SIG-M5 treated with dmso at 0.1 percent for 504 hours (cell line): ENCODE measurements at regions not wholly inside any gene's neighbourhood (a gene's known extent, or its start where the extent isn't known, plus 50 kb on each side); places are given as distances from the start of the nearest gene placed in this dataset.

Source experiments
- DNase-seq: peaks from one replicate; lab custom pipeline; 2025; ENCODE audit not compliant: unreplicated experiment; lab: John Stamatoyannopoulos, UW

DNA sequence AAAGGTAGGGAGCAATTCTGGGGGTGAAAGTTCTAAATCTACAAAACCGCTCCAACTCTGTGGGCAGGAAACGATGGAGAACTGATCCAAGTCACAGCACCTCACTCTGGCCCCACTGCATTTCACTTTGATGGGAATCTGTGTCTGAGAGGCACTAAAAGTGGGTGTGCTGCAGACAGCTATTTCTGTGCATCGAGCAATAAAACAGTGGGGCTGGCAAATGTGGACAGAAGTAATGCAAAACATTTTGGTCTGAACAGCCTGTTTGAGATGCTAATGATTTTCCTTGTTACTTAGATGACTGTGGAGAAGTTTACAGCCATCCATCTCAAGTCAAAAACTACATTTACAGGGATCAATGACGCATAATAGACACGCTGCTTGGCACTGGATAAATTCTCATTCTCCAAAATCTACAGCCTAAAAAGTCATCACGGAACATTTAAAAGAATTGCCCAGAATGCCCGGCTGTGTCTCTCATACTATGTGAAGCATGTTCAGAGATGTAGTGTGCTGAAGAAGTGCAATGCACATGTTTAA, 1671.6 kb upstream of the TENM3 start:
- DNase-seq, result no peak

DNA sequence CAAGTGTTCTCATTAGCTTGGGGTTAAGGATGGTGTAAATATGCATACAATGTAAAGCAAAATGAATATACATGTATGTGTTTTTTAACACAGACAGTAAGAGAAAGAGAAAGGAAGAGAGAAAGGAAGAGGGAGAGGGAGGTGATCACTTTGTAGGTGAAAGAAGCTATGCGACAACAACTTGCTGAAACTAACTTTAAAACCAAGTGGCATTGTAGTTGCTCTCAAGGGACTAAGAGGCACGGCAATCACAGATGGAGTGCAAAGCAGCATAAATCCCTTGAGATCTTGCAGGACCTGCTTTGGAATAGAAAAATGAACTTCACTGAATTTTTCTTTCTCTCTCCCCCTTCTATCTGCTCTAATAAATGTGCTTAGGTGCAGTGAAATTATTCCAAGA, 1665.0 kb upstream of the TENM3 start:
- no peak for DNase-seq

DNA sequence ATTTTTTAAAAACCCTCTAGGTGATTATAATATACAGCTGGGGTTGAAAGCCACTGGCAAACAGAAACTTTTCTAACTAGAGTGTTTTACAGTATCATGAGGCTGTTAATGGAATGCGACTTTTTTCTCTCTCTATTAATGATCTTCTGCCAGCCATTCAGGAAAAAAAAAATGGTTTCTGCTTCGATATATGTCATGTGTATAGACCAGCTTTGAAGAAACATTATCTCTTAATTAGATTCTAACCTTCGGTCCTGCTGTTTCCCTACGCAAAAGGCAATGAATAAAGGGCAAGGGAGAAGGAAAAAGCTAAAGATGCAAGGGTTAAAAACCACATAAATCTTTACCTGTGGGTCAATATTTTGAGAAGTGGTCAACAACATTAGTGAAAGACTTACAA, 1662.1 kb upstream of the TENM3 start:
- no peak for DNase-seq

DNA sequence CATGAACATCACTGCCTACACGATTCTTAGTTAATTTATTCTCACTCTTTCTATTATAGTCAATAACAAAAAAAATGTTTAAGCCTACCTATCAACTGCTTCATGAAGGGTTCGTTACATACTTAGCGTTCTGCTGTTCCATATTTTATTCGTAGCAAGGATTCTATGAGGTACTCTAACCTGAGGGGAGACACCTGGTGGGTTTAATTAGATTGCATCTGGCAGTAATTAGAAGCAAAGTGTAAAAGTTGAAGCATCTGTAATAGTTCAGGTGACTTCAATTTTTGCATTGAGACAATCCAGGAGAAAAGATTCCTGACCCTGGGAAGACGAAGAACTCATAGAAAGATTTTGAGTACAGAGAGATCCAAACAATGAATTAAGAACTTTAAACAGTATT, 1655.8 kb upstream of the TENM3 start:
- no peak for DNase-seq

DNA sequence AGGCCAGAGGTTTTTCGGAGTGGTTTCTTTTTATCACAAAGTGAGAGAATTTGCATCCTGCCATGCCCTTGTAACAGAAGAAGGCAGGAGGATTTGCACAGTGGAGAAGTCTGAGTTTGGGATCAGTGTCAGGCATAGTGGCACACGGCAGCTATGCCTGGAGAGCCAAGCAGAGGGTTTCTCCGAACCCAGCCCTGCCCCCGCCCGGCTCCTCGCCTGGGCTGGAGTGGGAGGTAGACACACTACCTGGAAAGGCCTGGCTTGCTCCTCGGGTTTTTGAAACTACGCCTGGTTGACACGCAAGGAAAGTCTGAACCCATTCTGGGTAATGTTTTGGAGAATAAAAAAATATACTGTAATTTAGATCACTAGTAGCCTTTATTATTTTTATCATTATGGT, 1653.6 kb upstream of the TENM3 start:
- no peak for DNase-seq

DNA sequence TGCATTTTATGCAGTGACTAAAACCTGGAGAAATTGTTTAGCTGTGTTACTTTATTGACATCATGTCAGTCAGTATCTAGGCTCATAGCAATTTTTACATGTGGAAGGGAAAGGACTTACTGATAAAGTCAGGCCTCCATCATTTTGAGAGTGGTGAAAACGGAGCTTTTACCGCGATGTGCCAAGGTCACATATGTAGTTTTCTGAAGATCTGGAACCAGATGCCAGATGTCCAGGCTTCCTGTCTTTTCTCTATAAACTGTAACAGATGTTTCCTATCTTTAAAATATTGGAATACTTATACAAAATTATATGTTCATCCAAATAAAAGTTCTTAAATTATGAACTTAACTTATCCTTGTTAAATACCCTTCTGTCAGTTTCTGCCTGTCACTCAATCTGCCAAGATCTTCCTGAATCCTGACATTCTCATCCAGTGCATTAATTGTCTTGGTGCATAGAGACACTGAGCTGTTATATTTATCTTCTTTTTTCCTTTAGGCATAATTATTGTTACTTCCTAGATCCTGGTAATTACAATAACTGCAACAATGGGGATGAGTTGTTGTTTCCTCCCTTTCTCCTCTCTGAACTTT, 1646.2 kb upstream of the TENM3 start:
- DNase-seq, result no peak

DNA sequence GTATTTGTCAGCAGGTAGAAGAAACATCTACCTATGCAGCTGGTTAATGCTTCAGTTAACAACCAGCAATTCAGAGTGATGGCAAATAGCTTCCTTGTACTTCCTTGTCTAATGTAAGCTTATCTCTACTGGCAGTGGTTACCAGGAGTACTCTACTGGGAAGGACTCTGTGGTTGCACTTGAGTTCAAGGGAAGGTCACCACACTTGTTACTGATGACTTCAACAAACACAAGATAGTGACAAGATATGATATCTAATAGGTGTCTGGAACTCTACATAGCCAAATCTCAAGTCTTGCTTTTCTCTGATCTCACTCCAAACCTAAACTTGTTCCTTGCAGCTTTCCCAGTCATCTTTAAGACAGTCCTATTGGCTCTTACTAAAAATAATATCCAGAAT, 1644.9 kb upstream of the TENM3 start:
- no peak for DNase-seq

DNA sequence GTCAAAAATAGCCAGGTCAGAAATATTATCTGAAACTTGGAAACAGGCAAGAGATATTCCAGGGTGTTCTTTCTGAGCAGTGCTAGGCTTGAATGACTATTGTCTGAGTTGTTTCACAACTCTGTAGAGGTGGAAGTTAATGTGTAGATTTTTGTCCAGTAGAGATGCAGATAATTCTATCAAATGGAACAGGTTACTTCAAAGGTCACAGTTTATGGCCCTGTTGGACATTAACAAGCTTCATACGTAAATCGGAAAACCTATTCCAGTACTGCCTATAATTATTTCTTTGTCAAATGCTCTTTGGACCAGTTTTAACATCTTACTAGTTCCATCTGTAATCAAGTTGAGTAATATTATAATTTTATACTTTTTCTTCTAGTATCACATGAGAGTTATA, 1639.4 kb upstream of the TENM3 start:
- no peak for DNase-seq

DNA sequence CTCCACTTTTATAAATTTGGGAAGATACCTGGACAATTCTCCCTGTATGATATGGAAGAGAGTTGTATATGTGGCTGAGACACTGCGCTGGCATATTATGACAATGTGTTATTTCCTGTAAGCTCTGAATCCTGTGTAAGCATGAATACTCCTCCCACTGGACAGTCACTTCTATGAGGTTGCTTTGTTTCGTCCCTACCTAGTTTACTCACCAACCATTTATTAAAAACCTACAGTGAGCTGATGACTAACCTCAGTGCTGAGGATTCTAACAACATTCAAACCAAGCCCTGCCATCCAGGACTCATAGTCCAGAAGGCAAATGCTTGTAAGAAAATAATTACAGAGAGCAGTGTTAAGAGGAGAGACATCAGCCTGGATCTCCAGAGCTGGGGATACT, 1632.9 kb upstream of the TENM3 start:
- no peak for DNase-seq

DNA sequence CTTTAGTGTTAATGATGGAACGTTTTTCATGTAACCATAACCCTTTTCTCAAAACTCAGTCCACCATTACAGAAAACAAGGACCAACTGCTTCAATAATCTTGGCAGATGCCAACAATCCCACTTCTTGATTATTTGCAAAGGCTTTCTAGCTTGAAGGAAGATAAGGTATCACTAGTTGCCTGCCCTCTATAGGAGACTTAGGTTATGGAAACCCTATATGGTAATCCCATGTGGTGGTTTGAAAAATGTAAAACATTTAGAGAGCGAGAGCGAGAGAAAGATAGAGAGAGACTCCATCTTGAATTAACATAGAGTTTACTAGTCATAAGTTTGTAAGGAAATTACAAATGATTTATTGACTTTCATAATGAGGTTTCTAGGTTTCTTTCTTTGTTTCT, 1627.5 kb upstream of the TENM3 start:
- DNase-seq, result no peak

DNA sequence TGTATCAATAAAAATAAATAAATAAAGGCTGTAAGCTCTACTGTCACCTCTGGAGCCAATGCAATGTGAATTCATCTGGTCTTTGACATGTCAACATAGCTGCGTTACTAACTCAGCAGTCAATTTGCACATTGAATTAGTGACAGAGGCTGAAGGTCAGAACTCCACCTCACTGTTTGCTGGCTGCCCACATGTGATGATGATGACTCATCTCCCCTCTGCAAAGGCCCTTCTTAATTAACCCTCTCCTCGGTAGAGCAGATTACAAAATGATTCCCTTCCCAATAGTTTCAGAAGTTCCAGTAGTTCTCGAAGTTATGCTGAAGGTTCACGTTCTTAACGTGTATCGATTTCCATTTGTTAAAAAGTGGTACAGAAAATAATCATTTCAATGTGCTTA, 1626.0 kb upstream of the TENM3 start:
- no peak for DNase-seq

DNA sequence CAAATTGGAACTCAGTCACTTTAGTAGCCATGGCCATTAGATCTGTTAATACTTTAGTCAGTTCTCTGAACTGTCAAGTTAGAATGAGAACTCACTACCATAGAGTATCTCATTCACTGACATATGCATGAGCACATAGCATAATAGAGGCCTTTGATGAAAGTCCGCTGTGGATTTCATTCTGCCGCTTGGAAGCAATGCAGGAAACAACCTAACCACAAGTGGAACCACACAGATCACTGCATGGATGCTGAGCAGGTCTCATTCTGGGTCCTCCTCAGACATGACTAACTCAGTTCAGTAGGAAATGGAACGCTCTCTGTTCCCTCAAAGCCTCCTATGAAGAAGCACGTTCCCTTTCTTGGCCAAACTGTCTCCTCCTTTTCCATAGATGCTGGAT, 1624.8 kb upstream of the TENM3 start:
- no peak for DNase-seq

DNA sequence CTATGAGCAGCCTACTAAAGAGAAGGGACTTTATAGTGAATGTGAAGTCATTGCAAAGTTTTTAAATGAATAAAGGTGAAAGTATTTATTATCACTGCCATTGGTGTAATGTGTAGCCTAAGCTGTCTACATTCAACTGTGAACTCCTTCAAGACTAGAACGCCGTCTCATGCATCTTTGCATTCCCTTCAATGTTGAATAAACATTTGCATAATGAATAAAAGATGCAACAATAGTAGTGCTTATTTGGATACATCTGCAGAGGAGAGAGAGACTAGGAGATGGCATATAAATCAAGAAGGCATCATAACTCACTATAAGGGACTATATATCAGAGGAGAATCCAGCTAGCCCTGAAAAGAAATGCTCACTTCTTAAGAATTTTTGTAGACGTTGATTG, 1623.8 kb upstream of the TENM3 start:
- DNase-seq, result no peak

DNA sequence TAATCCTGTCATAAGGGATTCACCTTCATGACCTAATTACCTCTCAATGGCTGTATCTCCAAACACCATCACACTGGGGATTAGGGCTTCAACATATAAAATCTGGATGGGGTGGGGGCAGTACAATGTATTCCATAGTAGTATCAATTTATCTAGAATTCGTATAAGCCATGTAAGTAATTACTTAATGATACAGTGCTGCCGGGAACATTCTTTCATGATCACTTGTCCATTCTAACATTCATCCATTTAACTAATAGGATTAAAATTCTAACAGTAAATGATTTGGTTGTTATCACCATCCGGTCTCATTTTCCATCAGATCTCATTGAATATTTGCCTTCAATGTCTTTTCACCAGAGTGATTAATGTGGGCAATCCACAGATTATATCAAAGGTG, 1620.9 kb upstream of the TENM3 start:
- no peak for DNase-seq

DNA sequence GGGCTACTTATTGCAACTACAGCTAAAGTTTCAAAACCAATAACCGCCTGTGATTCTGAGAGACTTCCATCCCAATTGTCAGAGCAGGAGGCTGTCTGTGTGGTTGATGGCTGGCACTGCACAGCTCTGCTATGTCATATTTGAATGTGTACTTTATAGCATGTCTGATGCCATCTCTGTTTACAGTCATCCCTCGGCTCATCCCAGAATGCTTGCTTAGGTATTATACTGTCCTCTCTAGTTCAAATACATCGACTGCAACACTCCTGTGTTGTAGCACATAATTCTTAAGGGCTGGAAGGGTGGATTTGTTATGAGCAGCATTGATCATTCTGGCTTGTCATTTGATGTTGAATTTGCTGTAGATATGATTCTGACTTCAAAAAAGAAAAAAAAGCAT, 1617.5 kb upstream of the TENM3 start:
- no peak for DNase-seq

DNA sequence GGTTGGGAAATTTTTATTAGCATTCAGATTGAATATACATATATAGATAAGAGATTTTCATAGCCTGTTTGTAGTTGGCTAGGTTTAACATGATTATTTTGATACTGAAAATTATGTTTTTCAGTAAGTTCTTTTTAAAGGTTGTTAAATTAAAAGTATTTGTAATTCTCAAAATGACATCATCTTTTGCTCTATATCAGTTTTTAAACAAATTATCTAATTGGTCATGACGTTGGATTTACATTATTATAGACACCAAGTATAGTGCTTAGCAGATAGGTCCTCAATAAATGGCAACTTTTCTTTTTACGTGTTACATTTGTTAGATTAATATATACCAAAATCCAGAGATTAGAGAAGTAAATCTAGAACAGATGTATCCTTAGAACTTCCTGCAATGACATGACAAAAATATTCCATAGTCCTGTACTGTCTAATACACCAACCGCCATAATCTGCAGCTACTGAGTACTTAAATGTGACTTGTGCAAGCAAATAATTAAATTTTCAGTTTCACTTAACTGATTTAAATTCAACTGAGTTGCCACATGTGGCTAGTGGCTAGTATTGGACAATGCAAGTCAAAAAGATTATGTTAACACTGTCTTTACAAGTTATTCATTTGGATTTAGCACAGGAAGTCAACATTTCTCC, 1613.1 kb upstream of the TENM3 start:
- no peak for DNase-seq

DNA sequence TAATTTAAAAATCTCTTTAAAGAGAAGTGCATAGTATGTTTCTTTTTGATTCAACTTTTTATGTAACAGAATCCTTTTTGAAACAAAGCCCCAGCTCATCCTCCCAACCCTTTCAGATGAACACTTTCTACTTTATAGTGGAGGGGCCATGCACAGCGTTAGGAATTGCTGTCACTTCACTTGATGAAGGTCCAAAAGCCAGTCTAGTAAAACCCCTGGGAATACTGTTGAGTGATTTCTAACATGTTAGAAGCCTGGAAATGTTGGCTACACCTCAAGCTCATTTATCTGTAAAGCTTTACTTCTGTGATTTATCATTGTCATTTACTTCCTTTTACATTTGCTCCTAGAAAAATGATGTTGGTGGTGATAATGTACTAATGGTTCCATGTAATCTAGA, 1608.9 kb upstream of the TENM3 start:
- DNase-seq, result no peak

DNA sequence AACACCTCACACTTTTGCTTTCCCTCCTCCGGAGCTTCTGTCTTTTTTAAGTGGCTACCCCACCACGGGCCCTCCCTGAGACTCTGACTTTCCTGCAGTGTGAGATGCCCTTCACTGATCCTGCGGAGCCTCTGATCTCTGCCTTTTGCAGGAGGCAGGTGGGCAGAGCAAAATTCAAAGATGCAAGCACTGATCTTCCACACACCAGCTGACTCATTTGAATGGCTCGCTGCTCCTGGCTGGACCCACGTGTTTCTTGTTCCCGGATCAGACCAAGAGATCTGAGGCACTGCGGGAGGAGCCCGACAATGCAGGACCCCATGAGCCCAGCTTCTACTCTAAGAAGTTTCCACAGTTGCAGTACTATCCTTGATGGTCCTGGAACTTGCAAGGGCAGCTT, 1607.9 kb upstream of the TENM3 start:
- no peak for DNase-seq

DNA sequence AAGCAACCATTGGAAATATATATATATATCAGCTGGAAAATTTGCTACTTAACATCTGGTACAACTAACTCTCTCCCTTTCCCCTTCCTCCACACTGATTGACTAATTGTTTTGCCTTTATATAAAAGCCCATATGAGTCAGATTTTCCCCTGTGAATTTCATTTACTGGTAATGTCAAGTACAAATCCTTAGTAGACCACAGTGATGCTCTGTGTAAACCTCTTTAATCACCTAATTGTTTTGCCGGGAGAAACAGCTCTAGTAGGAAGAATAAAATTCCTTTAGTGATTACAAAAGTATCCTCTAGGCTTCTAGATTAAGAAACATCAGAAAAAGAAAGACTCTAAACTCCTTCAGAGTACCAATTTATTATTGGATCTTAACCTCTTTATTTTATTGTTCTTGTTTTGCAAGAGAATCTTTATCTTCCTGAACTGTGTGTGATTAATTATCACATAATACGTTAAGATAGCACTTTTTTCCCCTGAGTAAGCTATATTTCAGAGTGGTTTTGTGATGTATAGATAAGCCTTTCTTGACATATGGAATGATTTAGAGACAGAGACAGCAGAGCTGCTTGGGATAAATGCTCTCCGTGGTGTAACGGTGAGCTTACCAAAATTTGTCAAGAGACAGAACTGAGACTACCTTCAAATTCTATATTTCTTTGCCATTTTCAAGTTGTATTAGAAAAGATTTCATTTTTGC, 1606.4 kb upstream of the TENM3 start:
- no peak for DNase-seq

DNA sequence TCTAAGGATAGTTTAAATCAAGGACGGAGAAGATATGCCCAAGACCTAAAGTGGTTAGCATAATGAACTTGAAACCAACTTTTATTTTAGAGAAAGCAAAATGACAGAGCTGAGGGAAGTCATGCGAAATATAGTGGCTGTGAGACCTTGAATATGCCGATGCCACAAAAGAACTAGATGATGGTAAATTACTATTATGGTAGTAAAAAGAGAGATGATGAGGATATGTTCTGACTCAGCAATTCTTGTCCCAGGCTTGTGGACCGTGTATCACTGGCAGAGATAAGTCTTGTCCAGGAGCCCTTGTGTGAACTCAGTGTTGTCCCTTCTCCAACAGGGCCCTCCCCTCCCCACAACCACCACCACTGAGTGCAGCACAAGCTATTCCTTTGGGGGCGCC, 1605.6 kb upstream of the TENM3 start:
- DNase-seq, result no peak

DNA sequence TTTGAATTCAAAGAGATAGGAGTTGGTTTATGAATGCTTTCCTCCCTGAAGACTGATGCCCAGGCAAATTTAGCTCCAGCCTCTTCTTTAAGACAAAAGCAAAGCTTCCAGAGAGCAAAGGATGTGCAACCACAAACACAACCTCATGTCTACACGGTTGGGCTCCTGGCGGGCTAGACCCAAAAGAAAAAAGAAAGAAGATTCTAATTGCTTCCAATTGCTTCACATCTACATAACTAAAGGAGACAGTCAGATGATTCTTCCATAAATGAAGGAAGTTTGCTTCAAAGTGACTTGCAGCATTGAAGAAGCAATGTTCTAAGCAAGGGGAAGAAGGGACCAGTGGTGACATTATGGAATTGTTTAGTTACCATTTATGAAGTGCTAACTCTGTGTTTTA, 1603.0 kb upstream of the TENM3 start:
- no peak for DNase-seq

DNA sequence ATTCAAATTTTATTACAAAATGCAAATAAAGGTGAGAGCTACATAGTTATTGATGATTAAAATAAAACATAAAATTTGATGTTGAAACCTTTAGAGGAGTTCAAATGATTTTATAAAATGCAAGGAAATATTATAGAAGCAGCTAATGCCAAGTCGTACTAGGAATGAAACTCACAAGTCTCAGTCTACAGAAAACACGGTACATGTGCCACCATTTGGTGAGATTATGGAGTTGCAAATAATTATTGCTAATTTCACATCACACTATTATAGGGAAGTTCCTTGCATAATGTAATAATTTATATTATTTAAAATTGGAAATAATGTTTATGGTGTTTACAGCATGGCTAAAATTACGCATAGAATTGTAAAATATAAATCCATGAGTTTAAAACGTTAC, 1601.7 kb upstream of the TENM3 start:
- peak; percentile 7 for DNase-seq
